NB4 (cell line): ENCODE measurements at regions not wholly inside any gene's neighbourhood (a gene's known extent, or its start where the extent isn't known, plus 50 kb on each side); places are given as distances from the start of the nearest gene placed in this dataset.

Experiments
- DNase-seq: peaks from one replicate; pipeline ENCODE4 v3.0.0; 2010; ENCODE audit warnings: low read depth
- H3K4me3 ChIP-seq: one replicate; pipeline ENCODE4 v1.5.1; 2011; ENCODE audit warnings: mild to moderate bottlenecking, low read depth, low read length, moderate library complexity
- MAX ChIP-seq: IDR thresholded peaks from 2 replicates; pipeline ENCODE4 v1.6.1; 2011; ENCODE audit warnings: low read depth, low read length
- MYC ChIP-seq: IDR thresholded peaks from 2 replicates; pipeline ENCODE4 v1.6.1; 2011; ENCODE audit warnings: low read depth, low read length
- POLR2A ChIP-seq: IDR thresholded peaks from 2 replicates; pipeline ENCODE4 v1.6.1; 2011; ENCODE audit warnings: mild to moderate bottlenecking; ENCODE audit not compliant: insufficient read length; ENCODE audit errors: extremely low read depth
- TF ChIP-seq, protein P1 (sequence below): IDR thresholded peaks from one replicate; pipeline ENCODE4 v1.5.1; 2012; ENCODE audit warnings: low read depth, low read length

GRCh38 chr17:33582661-33583060, 289.6 kb upstream of the ASIC2 start:
- H3K4me3 ChIP-seq, result no peak overlapping the region
- TF ChIP-seq MYC, result no peak
- TF ChIP-seq MAX, result no peak
- TF ChIP-seq, protein P1, sequence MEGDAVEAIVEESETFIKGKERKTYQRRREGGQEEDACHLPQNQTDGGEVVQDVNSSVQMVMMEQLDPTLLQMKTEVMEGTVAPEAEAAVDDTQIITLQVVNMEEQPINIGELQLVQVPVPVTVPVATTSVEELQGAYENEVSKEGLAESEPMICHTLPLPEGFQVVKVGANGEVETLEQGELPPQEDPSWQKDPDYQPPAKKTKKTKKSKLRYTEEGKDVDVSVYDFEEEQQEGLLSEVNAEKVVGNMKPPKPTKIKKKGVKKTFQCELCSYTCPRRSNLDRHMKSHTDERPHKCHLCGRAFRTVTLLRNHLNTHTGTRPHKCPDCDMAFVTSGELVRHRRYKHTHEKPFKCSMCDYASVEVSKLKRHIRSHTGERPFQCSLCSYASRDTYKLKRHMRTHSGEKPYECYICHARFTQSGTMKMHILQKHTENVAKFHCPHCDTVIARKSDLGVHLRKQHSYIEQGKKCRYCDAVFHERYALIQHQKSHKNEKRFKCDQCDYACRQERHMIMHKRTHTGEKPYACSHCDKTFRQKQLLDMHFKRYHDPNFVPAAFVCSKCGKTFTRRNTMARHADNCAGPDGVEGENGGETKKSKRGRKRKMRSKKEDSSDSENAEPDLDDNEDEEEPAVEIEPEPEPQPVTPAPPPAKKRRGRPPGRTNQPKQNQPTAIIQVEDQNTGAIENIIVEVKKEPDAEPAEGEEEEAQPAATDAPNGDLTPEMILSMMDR, result no peak
- TF ChIP-seq POLR2A, result no peak
- DNase-seq, result no peak

GRCh38 chr17:33583518-33584417, 290.7 kb upstream of the ASIC2 start:
- TF ChIP-seq MAX (no peak), MYC (no peak), POLR2A (no peak)
- TF ChIP-seq, protein P1, result no peak
- DNase-seq, result no peak
- no peak overlapping the region for H3K4me3 ChIP-seq

GRCh38 chr17:33593991-33594390, 300.9 kb upstream of the ASIC2 start:
- H3K4me3 ChIP-seq, result no peak overlapping the region
- TF ChIP-seq MAX, result no peak
- TF ChIP-seq, protein P1, result no peak
- no peak for TF ChIP-seq MYC
- TF ChIP-seq POLR2A, result no peak
- no peak for DNase-seq

- no peak overlapping the region for H3K4me3 ChIP-seq
- TF ChIP-seq MAX, result no peak
- DNase-seq, result no peak
Observed at GRCh38 chr17:33595828-33596227, 302.7 kb upstream of the ASIC2 start.

DNA sequence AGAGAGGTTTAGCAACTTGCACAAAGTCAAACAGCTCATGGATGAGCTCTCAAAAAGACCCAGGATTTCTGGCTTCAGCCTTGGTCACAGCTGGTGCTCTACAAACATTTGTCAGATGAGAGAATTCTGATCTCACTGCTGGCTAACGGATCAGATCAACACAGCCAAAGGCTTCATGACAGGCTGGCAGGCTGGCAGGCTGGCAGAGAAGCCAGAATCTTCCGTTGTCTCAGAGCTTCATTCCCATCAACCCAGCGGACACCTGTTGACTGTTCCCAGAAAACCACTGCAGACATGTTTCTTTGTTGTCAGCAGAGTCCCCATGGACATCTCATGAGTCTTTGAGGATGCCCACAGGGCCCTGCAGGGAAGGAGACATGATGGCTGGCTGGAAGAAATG, 303.8 kb upstream of the ASIC2 start:
- DNase-seq, result no peak

DNA sequence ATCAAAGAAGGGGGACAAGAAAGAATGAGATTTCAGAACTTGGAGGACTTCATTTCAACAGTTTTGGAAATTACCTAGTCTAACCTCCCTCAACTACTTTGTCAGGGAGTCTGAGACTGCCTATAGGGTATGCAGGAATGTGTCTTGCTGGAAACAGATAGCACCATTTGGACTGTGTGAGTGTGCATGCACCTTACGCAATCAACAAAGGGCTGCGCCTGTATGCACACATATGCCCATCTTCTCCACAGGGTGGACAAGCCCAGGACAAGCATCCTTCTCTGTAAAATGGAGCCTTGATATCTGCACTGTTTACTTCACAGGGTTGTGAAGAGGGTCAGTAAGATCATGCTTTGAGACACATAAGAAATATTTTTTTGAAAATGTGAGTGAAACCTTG, 305.7 kb upstream of the ASIC2 start:
- no peak for DNase-seq
- TF ChIP-seq, protein P1, result no peak
- TF ChIP-seq MYC, result no peak
- no peak for TF ChIP-seq MAX
- no peak for TF ChIP-seq POLR2A
- no peak overlapping the region for H3K4me3 ChIP-seq

More for the DNA sequence above, 303.8 kb upstream of the ASIC2 start:
- TF ChIP-seq, protein P1, result no peak
- H3K4me3 ChIP-seq, result no peak overlapping the region
